AG08395 (cell line): ENCODE measurements at regions not wholly inside any gene's neighbourhood (a gene's known extent, or its start where the extent isn't known, plus 50 kb on each side); places are given as distances from the start of the nearest gene placed in this dataset.

Experiments
- DNase-seq: peaks from one replicate; pipeline ENCODE4 v3.0.0; 2012; ENCODE audit warnings: mixed read lengths, low spot score

GRCh38 chr12:67797185-67797741, 148.7 kb downstream of the DYRK2 start:
- DNase-seq: no peak

GRCh38 chr12:67797753-67798152, 149.2 kb downstream of the DYRK2 start:
- no peak for DNase-seq

- no peak for DNase-seq
Observed at GRCh38 chr12:67798768-67799167, 150.2 kb downstream of the DYRK2 start.

GRCh38 chr12:67802731-67803130, 154.2 kb downstream of the DYRK2 start:
- DNase-seq: no peak

GRCh38 chr12:67803278-67803993, 154.9 kb downstream of the DYRK2 start:
- DNase-seq: no peak

GRCh38 chr12:67804168-67804567, 155.6 kb downstream of the DYRK2 start:
- DNase-seq: no peak

- DNase-seq: no peak
Observed at GRCh38 chr12:67807814-67808213, 159.3 kb downstream of the DYRK2 start.

GRCh38 chr12:67810166-67810565, 161.6 kb downstream of the DYRK2 start:
- DNase-seq: no peak

GRCh38 chr12:67811437-67812361, 163.2 kb downstream of the DYRK2 start:
- DNase-seq: peak; percentile 56

- no peak for DNase-seq
Observed at GRCh38 chr12:67813456-67813904, 164.9 kb downstream of the DYRK2 start.

GRCh38 chr12:67816269-67816668, 167.7 kb downstream of the DYRK2 start:
- DNase-seq: no peak

GRCh38 chr12:67818459-67818903, 169.9 kb downstream of the DYRK2 start:
- no peak for DNase-seq

GRCh38 chr12:67819902-67820301, 169.3 kb upstream of the IFNG-AS1 start:
- DNase-seq: no peak

GRCh38 chr12:67820694-67821093, 168.6 kb upstream of the IFNG-AS1 start:
- no peak for DNase-seq

GRCh38 chr12:67822826-67823225, 166.4 kb upstream of the IFNG-AS1 start:
- no peak for DNase-seq

- no peak for DNase-seq
Observed at GRCh38 chr12:67826148-67826547, 163.1 kb upstream of the IFNG-AS1 start.

- peak; percentile 5 for DNase-seq
Observed at GRCh38 chr12:67826946-67827720, 162.1 kb upstream of the IFNG-AS1 start.

GRCh38 chr12:67827820-67828383, 161.3 kb upstream of the IFNG-AS1 start:
- DNase-seq: peak; percentile 95

- no peak for DNase-seq
Observed at GRCh38 chr12:67829896-67830295, 159.4 kb upstream of the IFNG-AS1 start.

GRCh38 chr12:67832155-67832554, 157.1 kb upstream of the IFNG-AS1 start:
- no peak for DNase-seq

GRCh38 chr12:67833602-67834001, 155.6 kb upstream of the IFNG-AS1 start:
- no peak for DNase-seq

GRCh38 chr12:67837876-67838275, 151.4 kb upstream of the IFNG-AS1 start:
- DNase-seq: no peak
